Kidney (tissue), 13 donors: ENCODE measurements at regions not wholly inside any gene's neighbourhood (a gene's known extent, or its start where the extent isn't known, plus 50 kb on each side); places are given as distances from the start of the nearest gene placed in this dataset.

Experiments
- DNase-seq, 5 donors: peaks; one replicate each; pipeline ENCODE4 v3.0.0-alpha.2; 2013 to 2020
- FAIRE-seq: peaks from 2 replicates; lab custom pipeline; 2012; peaks lifted over from hg19 to GRCh38; lab: Jason Lieb, UNC
- H3K27ac ChIP-seq, 2 donors: one replicate each; pipeline ENCODE4 v1.7.0; 2013; ENCODE audit warnings: low read depth in 2 of 2, low read length in 2 of 2, inconsistent platforms in 1 of 2
- H3K27me3 ChIP-seq: one replicate; pipeline ENCODE4 v1.7.1; 2013; ENCODE audit warnings: low read length, inconsistent platforms; ENCODE audit not compliant: control insufficient read depth, insufficient read depth
- H3K36me3 ChIP-seq, 3 donors: one replicate each; pipeline versions ENCODE4 v1.7.0 to v1.7.1; 2013; ENCODE audit warnings: low read length in 3 of 3, control low read depth in 1 of 3, inconsistent platforms in 1 of 3; ENCODE audit not compliant: insufficient read depth in 3 of 3, control insufficient read depth in 2 of 3
- H3K4me1 ChIP-seq, 3 donors: one replicate each; pipeline versions ENCODE4 v1.7.0 to v1.7.1; 2013; ENCODE audit warnings: low read length in 3 of 3, inconsistent platforms in 1 of 3, low read depth in 1 of 3; ENCODE audit not compliant: control insufficient read depth in 2 of 3, insufficient read depth in 2 of 3
- H3K4me3 ChIP-seq, 3 donors: one replicate each; pipeline versions ENCODE4 v1.7.0 to v1.8.1; 2013; ENCODE audit warnings: low read length in 3 of 3, control low read depth in 1 of 3, inconsistent platforms in 1 of 3
- H3K9ac ChIP-seq, 3 donors: one replicate each; pipeline versions ENCODE4 v1.7.0 to v1.7.1; 2013; ENCODE audit warnings: low read length in 3 of 3, control low read depth in 1 of 3, inconsistent platforms in 1 of 3
- H3K9me3 ChIP-seq, 3 donors: one replicate each; pipeline versions ENCODE4 v1.7.0 to v1.7.1; 2013; ENCODE audit warnings: low read length in 3 of 3, control low read depth in 1 of 3, inconsistent platforms in 1 of 3; ENCODE audit not compliant: control insufficient read depth in 2 of 3, insufficient read depth in 1 of 3
- intact Hi-C: fragments of 100-400 bp; cut with DNase I; formaldehyde crosslinking; loops from one replicate; pipeline ENCODE4 v1.11.1; 2022
- TF ChIP-seq, protein P1 (sequence below): IDR thresholded peaks from 3 replicates; pipeline ENCODE4 v1.5.1; 2012; ENCODE audit warnings: mild to moderate bottlenecking, moderate library complexity, borderline replicate concordance; ENCODE audit not compliant: insufficient read depth; ENCODE audit errors: extremely low read depth
- donor health status: control.
- donor health status: control.
- donor health status: control.
- donor health status: control.
- donor health status: control.
- donor health status: DM: yes; HTN: yes; CAD: no.
- donor health status: Normal renal cell carcinoma (clear cell type).

DNA sequence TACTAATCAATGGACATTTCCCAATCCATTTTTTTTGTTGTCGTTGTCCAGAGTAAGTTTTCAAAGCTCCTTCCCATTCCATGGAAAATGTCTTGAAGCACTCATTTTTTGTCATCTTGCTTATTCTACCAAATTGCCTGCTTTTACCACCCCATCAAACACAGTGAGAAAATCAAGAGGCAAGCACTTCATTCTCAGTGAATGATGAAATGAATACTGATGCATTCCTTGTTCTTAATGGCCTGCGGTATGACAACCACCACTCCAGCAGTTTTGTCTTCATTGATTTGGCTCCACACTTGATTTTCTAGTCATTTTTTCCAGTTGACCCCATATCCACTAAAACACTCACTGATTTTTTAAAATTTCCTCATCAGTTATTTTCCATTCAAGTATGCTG lies 193.5 kb upstream of the ANKH start:
- H3K9me3 ChIP-seq = no peaks in the 10 kb centered on the region
- no peaks in the 10 kb centered on the region for H3K36me3 ChIP-seq
- no peaks in the 10 kb centered on the region for H3K27me3 ChIP-seq
- H3K27ac ChIP-seq = no peak overlapping the region
- intact Hi-C loops = no loop called here
- no peaks in the 10 kb centered on the region for H3K4me1 ChIP-seq
- TF ChIP-seq, protein P1, sequence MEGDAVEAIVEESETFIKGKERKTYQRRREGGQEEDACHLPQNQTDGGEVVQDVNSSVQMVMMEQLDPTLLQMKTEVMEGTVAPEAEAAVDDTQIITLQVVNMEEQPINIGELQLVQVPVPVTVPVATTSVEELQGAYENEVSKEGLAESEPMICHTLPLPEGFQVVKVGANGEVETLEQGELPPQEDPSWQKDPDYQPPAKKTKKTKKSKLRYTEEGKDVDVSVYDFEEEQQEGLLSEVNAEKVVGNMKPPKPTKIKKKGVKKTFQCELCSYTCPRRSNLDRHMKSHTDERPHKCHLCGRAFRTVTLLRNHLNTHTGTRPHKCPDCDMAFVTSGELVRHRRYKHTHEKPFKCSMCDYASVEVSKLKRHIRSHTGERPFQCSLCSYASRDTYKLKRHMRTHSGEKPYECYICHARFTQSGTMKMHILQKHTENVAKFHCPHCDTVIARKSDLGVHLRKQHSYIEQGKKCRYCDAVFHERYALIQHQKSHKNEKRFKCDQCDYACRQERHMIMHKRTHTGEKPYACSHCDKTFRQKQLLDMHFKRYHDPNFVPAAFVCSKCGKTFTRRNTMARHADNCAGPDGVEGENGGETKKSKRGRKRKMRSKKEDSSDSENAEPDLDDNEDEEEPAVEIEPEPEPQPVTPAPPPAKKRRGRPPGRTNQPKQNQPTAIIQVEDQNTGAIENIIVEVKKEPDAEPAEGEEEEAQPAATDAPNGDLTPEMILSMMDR = no peak
- FAIRE-seq = no peak
- H3K9ac ChIP-seq = no peak overlapping the region
- peak in 2 of 5 donors; percentile 22 to 26 for DNase-seq
- no peak overlapping the region for H3K4me3 ChIP-seq

DNA sequence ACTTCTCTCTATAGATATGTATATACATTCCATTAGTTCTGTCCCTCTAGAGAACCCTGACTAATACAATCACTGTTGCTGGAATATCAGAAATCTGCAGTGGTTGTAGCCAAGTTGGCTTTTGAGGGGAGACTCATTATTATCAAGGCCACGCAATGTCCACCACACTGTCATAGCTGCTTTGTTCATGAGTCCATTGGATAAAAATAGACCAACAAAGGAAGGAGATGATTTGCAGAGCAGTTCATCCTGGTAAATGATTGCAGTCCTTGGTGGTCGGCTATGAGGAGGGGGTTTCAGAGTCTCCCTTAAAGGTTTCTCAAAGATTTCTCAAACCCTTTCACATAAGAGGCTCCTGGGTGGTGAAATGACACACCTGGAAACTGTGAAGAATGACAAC lies 192.8 kb upstream of the ANKH start:
- Histone ChIP-seq H3K36me3 (no peaks in the 10 kb centered on the region), H3K9ac (no peak overlapping the region), H3K9me3 (no peaks in the 10 kb centered on the region), H3K27ac (no peak overlapping the region), H3K4me3 (no peak overlapping the region), H3K4me1 (no peaks in the 10 kb centered on the region), H3K27me3 (no peaks in the 10 kb centered on the region)
- intact Hi-C loops = no loop called here
- no peak for FAIRE-seq
- TF ChIP-seq, protein P1 = no peak
- no peak for DNase-seq

DNA sequence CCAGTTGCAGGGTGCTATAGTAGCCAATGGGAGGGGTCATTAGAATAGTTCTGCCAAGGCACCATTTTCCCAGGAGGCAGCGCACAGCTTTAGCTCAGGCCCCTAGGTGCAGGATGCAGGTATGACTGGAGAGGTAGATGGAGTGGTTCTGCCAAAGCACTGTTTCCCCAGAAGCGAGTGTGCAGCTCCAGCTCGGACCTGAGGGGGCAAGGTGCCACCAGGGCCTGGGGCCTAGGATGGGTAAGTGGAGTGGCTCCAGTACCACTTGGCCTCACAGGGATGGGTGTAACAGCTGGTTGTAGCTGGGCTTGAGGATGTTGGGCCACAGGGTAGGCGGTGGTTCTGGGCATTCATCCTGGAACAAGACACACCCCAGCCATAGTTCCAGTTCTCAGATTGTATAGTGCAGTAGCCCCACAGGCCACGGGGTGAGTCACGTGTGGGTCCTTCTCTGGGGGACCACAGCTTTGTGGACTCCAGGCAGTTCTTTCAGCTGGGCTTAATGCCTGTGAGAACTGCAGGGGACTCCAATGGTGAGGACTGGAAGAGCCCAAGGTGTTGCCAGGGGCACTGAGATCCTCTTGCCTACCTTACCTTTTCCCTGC lies 185.5 kb upstream of the ANKH start:
- H3K27me3 ChIP-seq = no peaks in the 10 kb centered on the region
- intact Hi-C loops = no loop called here
- peaks cover 0 to under 1% (median 0%) of the 10 kb centered on the region in 3 donors for H3K9me3 ChIP-seq
- no peak overlapping the region for H3K9ac ChIP-seq
- H3K36me3 ChIP-seq = no peaks in the 10 kb centered on the region
- no peak overlapping the region for H3K4me3 ChIP-seq
- DNase-seq (no peak), FAIRE-seq (no peak)
- H3K4me1 ChIP-seq = no peaks in the 10 kb centered on the region
- TF ChIP-seq, protein P1 = no peak
- no peak overlapping the region for H3K27ac ChIP-seq

DNA sequence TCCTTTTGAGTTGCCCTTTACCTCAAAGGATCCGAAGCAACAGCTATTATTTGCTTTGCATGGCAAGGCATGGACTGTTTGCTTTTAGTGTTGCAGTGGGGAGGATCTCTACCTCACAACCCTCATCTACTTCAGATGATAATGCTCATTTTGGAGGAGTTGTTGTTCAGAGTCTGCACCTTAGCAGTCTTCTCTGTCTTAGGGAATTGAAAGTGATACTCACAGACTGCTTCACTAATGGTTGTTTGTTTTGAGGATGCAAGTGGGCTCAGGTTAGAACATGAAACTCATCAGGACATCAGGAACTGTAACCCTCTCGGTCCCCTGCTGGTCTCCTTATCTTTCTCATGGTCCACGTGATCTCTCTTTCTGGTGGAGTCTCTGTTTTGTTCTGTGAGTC lies 172.9 kb upstream of the ANKH start:
- FAIRE-seq (no peak), DNase-seq (no peak)
- Histone ChIP-seq H3K27me3 (no peaks in the 10 kb centered on the region), H3K9ac (no peak overlapping the region), H3K9me3 (no peaks in the 10 kb centered on the region), H3K36me3 (no peaks in the 10 kb centered on the region), H3K4me1 (no peaks in the 10 kb centered on the region), H3K27ac (no peak overlapping the region), H3K4me3 (no peak overlapping the region)
- intact Hi-C loops = no loop called here
- TF ChIP-seq, protein P1 = no peak
